Colonic mucosa (tissue), 4 donors: ENCODE measurements at regions not wholly inside any gene's neighbourhood (a gene's known extent, or its start where the extent isn't known, plus 50 kb on each side); places are given as distances from the start of the nearest gene placed in this dataset.

Experiments
- DNase-seq: peaks from one replicate; pipeline ENCODE4 v3.0.0-alpha.2; 2020
- H3K27ac ChIP-seq: fragments of 200-600 bp; one replicate; pipeline ENCODE4 v1.8.0; 2021
- H3K27me3 ChIP-seq: fragments of 200-600 bp; one replicate; pipeline ENCODE4 v1.8.0; 2021
- H3K36me3 ChIP-seq: fragments of 200-600 bp; one replicate; pipeline ENCODE4 v1.8.0; 2021
- H3K4me1 ChIP-seq: fragments of 200-600 bp; one replicate; pipeline ENCODE4 v1.8.0; 2021; ENCODE audit warnings: mild to moderate bottlenecking
- H3K4me3 ChIP-seq: fragments of 200-600 bp; one replicate; pipeline ENCODE4 v1.8.0; 2021
- H3K9ac ChIP-seq, 2 donors: one replicate each; pipeline ENCODE4 v1.7.0; 2013; ENCODE audit warnings: control low read depth in 2 of 2, low read depth in 2 of 2, low read length in 2 of 2
- H3K9me3 ChIP-seq: fragments of 200-600 bp; one replicate; pipeline ENCODE4 v1.8.0; 2021
- intact Hi-C: fragments of 100-400 bp; cut with DNase I; formaldehyde crosslinking; loops from one replicate; pipeline ENCODE4 v1.14.1; 2022
- TF ChIP-seq, protein P1 (sequence below): fragments of 200-600 bp; IDR thresholded peaks from one replicate; pipeline ENCODE4 v1.8.0; 2022; ENCODE audit warnings: antibody characterized with exemption, mild to moderate bottlenecking
- donor health status: healthy.
- donor health status: DM: no; HTN: no; CAD: no.
- donor health status: DM: no; HTN: no; CAD: no.

GRCh38 chr15:69991551-69991980, 106.2 kb downstream of the TLE3 start:
- H3K4me1 ChIP-seq: peaks cover 12% of the 10 kb centered on the region
- no peak overlapping the region for H3K4me3 ChIP-seq
- H3K27ac ChIP-seq: no peak overlapping the region
- TF ChIP-seq, protein P1, sequence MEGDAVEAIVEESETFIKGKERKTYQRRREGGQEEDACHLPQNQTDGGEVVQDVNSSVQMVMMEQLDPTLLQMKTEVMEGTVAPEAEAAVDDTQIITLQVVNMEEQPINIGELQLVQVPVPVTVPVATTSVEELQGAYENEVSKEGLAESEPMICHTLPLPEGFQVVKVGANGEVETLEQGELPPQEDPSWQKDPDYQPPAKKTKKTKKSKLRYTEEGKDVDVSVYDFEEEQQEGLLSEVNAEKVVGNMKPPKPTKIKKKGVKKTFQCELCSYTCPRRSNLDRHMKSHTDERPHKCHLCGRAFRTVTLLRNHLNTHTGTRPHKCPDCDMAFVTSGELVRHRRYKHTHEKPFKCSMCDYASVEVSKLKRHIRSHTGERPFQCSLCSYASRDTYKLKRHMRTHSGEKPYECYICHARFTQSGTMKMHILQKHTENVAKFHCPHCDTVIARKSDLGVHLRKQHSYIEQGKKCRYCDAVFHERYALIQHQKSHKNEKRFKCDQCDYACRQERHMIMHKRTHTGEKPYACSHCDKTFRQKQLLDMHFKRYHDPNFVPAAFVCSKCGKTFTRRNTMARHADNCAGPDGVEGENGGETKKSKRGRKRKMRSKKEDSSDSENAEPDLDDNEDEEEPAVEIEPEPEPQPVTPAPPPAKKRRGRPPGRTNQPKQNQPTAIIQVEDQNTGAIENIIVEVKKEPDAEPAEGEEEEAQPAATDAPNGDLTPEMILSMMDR: no peak
- H3K9me3 ChIP-seq: no peaks in the 10 kb centered on the region
- DNase-seq: no peak
- intact Hi-C loops: no loop called here
- H3K9ac ChIP-seq: no peak overlapping the region
- H3K27me3 ChIP-seq: no peaks in the 10 kb centered on the region
- H3K36me3 ChIP-seq: no peaks in the 10 kb centered on the region

DNA sequence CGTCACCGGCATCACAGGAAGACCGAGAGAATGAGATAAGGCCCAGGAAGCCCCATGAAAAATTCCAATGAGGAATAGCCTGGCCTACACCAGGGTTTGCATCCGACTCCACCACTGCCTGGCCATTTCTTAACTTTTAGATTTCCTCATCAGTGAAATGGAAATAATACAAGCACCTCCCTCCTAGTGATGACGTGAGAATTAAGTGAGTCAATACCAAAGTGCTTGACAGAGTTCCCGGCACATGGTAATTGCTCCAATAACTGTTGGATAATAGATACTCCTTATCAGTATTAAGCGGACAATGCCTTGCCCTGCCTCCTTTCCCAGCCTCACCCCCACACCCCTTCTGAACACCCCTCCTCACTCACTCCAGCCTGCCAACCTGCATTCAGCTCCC, 105.4 kb downstream of the TLE3 start:
- Histone ChIP-seq H3K4me1 (peaks cover 12% of the 10 kb centered on the region), H3K27me3 (no peaks in the 10 kb centered on the region), H3K36me3 (no peaks in the 10 kb centered on the region), H3K9ac (no peak overlapping the region), H3K27ac (no peak overlapping the region), H3K9me3 (no peaks in the 10 kb centered on the region), H3K4me3 (no peak overlapping the region)
- DNase-seq: no peak
- TF ChIP-seq, protein P1: no peak
- intact Hi-C loops: no loop called here

- peak; percentile 50 for DNase-seq
- Histone ChIP-seq H3K27ac (no peak overlapping the region), H3K4me3 (no peak overlapping the region), H3K36me3 (no peaks in the 10 kb centered on the region), H3K9me3 (no peaks in the 10 kb centered on the region), H3K4me1 (peaks cover 12% of the 10 kb centered on the region), H3K27me3 (no peaks in the 10 kb centered on the region), H3K9ac (no peak overlapping the region)
- intact Hi-C loops: no loop called here
- TF ChIP-seq, protein P1: no peak
Observed at GRCh38 chr15:69994429-69995205, 103.1 kb downstream of the TLE3 start.

DNA sequence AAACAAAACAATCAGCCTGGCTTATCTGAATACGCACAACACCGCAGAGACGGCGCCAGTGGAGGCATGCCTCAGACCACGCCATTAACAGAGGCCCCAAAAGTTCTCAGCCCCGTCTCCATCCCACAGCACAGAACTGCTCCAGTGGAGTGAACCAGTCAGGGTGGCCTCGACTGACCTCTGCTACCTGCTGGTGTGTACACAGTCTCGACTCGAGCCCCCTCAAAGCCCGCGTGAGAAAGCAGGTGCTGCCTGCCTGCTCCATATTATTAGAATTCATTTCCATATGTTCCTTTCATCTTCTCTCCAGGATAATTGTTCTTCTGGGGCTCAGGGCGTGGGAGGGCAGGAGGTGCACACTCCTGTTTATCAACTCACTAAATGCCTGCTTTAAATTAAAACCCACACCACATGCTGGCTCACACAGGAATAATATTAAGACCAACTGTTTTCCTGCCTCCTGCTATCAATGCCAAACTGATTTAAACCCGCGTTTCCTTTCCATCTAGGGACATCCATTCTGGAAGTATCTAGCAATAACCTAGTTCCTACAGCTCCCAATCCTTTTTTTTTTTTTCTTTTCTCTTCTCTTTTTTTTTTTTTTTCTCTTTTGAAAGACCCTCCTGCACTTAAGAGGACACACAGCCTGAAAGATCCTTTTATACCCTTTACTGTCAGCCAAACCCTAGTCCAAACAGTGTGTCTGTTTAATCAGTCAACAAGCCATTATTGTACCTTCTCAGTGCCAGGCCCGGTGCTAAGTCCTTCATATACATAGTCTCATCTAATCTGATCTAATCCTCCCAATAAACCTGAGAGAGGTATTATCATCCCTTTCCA, 101.2 kb downstream of the TLE3 start:
- intact Hi-C loops: no loop called here

GRCh38 chr15:69997161-69997485, 100.6 kb downstream of the TLE3 start:
- H3K4me1 ChIP-seq: peaks cover 12% of the 10 kb centered on the region
- peak overlapping the region; percentile 77 for H3K27ac ChIP-seq
- TF ChIP-seq, protein P1: no peak
- H3K9me3 ChIP-seq: no peaks in the 10 kb centered on the region
- peak; percentile 85 for DNase-seq
- no peak overlapping the region for H3K4me3 ChIP-seq
- H3K9ac ChIP-seq: peak overlapping the region in 1 of 2 donors; percentile 43
- H3K27me3 ChIP-seq: no peaks in the 10 kb centered on the region
- intact Hi-C loops: no loop called here
- no peaks in the 10 kb centered on the region for H3K36me3 ChIP-seq

More for the DNA sequence above, 101.2 kb downstream of the TLE3 start:
- Histone ChIP-seq H3K27me3 (no peaks in the 10 kb centered on the region), H3K36me3 (no peaks in the 10 kb centered on the region), H3K9me3 (no peaks in the 10 kb centered on the region), H3K9ac (no peak overlapping the region), H3K27ac (peak overlapping the region; percentile 77), H3K4me1 (peaks cover 12% of the 10 kb centered on the region), H3K4me3 (no peak overlapping the region)
- TF ChIP-seq, protein P1: no peak
- no peak for DNase-seq
